ENCODE measurements at regions not wholly inside any gene's neighbourhood (a gene's known extent, or its start where the extent isn't known, plus 50 kb on each side); places are given as distances from the start of the nearest gene placed in this dataset.
"Not testable (repeated sequence)": the region's sequence is repeated elsewhere in the genome, so short reads cannot be mapped to it uniquely, and the experiment has no call there.

DNA sequence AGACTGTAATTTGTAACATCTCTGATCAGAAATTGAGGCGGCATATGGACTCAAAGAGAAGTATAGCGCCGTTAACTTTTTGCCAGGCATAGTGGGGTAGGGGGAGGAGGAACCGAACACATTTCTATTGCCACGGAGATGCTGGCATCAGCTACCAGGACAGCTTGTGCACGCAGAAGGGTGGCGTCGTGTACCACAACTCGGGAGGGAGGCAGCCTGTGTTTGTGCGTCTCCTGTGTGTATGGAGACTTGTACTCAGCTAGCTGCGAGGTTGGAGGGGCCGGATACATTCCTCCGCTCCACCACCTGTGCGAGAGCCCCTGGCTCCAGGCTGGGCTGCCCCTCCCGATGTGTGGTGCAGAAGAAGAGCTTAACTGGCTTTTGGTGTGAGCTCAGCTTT, 634.8 kb downstream of the TYW1 start:
- no peak overlapping the region for H3K4me3 Mint-ChIP-seq
- DNase-seq: no peak
- 81% methylated on average over 9 of the region's 15 CpGs for WGBS (ENCODE audit: insufficient coverage)
- H3K27ac Mint-ChIP-seq: no peak overlapping the region
- Histone ChIP-seq H3K4me3 (ENCODE audit: control insufficient read depth in 1 of 2, extremely low read depth in 1 of 2, low read length in 1 of 2) (no peak overlapping the region), H3K27ac (ENCODE audit: low read length) (no peak overlapping the region), H3K4me1 (ENCODE audit: control insufficient read depth in 1 of 2, extremely low read depth in 1 of 2, insufficient read depth in 2 of 2, low read length in 2 of 2) (no peaks in the 10 kb centered on the region), H3K27me3 (replicated peaks in 1 of 2; ENCODE audit: control insufficient read depth in 2 of 2, extremely low read depth in 1 of 2, insufficient read depth in 2 of 2, low read length in 1 of 2) (no peaks in the 10 kb centered on the region), H3K36me3 (ENCODE audit: control insufficient read depth in 2 of 2, extremely low read depth in 1 of 2, insufficient read depth in 1 of 2, low read length in 1 of 2) (no peaks in the 10 kb centered on the region), H3K9me3 (no peaks in the 10 kb centered on the region)
- no peaks in the 10 kb centered on the region for H3K27me3 Mint-ChIP-seq
- CTCF ChIA-PET: no interaction called here
- H3K4me1 Mint-ChIP-seq: no peaks in the 10 kb centered on the region
- no peaks in the 10 kb centered on the region for H3K36me3 Mint-ChIP-seq
- POLR2A ChIA-PET: no interaction called here
- peaks cover 0 to 10% (median 6%) of the 10 kb centered on the region in 3 donors for H3K9me3 Mint-ChIP-seq
- no peak for ATAC-seq (replicated peaks in 1 of 4)

DNA sequence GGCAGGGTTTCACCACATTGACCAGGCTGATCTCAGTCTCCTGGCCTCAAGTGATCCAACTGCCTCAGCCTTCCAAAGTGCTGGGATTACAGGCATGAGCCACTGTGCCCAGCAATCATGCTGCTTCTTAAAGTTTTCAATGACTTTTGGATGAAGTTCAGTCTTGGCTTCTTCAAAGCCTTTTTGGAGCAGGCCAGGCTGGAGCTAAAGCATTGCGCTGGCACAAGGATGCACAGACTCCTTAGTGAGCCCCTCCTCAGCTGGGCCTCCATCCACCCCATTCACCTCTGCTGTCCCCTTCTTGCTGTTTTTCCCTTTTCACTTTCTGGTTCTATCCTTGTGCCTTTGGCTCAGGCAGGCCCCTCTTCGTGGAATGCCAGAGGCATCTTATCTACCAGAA, 638.6 kb downstream of the TYW1 start:
- ATAC-seq (replicated peaks in 1 of 4) (no peak), DNase-seq (no peak)
- ChIA-PET POLR2A (interaction anchor here in 1 of 2 donors (0.6 kb wide), 1 partner anchor 76 kb away, joined by 3 read pairs; no protein-coding TSS in a partner anchor), CTCF (no interaction called here)
- H3K36me3 ChIP-seq (ENCODE audit: control insufficient read depth in 2 of 2, extremely low read depth in 1 of 2, insufficient read depth in 1 of 2, low read length in 1 of 2): no peaks in the 10 kb centered on the region
- H3K27me3 ChIP-seq (replicated peaks in 1 of 2; ENCODE audit: control insufficient read depth in 2 of 2, extremely low read depth in 1 of 2, insufficient read depth in 2 of 2, low read length in 1 of 2): peaks cover 0 to 3% of the 10 kb centered on the region in 2 experiments
- peaks cover 0 to 4% of the 10 kb centered on the region in 2 donors for H3K27me3 Mint-ChIP-seq
- no peaks in the 10 kb centered on the region for H3K4me1 ChIP-seq (ENCODE audit: control insufficient read depth in 1 of 2, extremely low read depth in 1 of 2, insufficient read depth in 2 of 2, low read length in 2 of 2)
- no peaks in the 10 kb centered on the region for H3K4me1 Mint-ChIP-seq
- no peaks in the 10 kb centered on the region for H3K9me3 ChIP-seq
- H3K4me3 Mint-ChIP-seq: no peak overlapping the region
- no peak overlapping the region for H3K27ac Mint-ChIP-seq
- H3K36me3 Mint-ChIP-seq: no peaks in the 10 kb centered on the region
- 77% methylated on average over 2 of the region's 2 CpGs for WGBS (ENCODE audit: insufficient coverage)
- H3K9me3 Mint-ChIP-seq: peaks cover 0 to 10% (median 9%) of the 10 kb centered on the region in 3 donors
- no peak overlapping the region for H3K4me3 ChIP-seq (ENCODE audit: control insufficient read depth in 1 of 2, extremely low read depth in 1 of 2, low read length in 1 of 2)
- no peak overlapping the region for H3K27ac ChIP-seq (ENCODE audit: low read length)

- H3K27ac ChIP-seq (ENCODE audit: low read length): no peak overlapping the region
- Mint-ChIP-seq H3K9me3 (peaks cover 0 to 10% (median 9%) of the 10 kb centered on the region in 3 donors), H3K4me3 (no peak overlapping the region), H3K36me3 (no peaks in the 10 kb centered on the region), H3K27ac (no peak overlapping the region), H3K4me1 (no peaks in the 10 kb centered on the region), H3K27me3 (peaks cover 0 to 4% of the 10 kb centered on the region in 2 donors)
- no peaks in the 10 kb centered on the region for H3K36me3 ChIP-seq (ENCODE audit: control insufficient read depth in 2 of 2, extremely low read depth in 1 of 2, insufficient read depth in 1 of 2, low read length in 1 of 2)
- ChIA-PET CTCF (interaction anchor here in 1 of 2 donors (0.6 kb wide), 1 partner anchor 265 kb away, joined by 3 read pairs; no protein-coding TSS in a partner anchor), POLR2A (no interaction called here)
- WGBS (ENCODE audit: insufficient coverage): 75% methylated on average over 5 of the region's 6 CpGs
- no peaks in the 10 kb centered on the region for H3K4me1 ChIP-seq (ENCODE audit: control insufficient read depth in 1 of 2, extremely low read depth in 1 of 2, insufficient read depth in 2 of 2, low read length in 2 of 2)
- no peaks in the 10 kb centered on the region for H3K9me3 ChIP-seq
- H3K27me3 ChIP-seq (replicated peaks in 1 of 2; ENCODE audit: control insufficient read depth in 2 of 2, extremely low read depth in 1 of 2, insufficient read depth in 2 of 2, low read length in 1 of 2): peaks cover 0 to 3% of the 10 kb centered on the region in 2 experiments
- ATAC-seq (replicated peaks in 1 of 4) (no peak), DNase-seq (no peak)
- H3K4me3 ChIP-seq (ENCODE audit: control insufficient read depth in 1 of 2, extremely low read depth in 1 of 2, low read length in 1 of 2): no peak overlapping the region
These were observed 639.9 kb downstream of the TYW1 start for GRCh38 chr7:67636348-67637022.

DNA sequence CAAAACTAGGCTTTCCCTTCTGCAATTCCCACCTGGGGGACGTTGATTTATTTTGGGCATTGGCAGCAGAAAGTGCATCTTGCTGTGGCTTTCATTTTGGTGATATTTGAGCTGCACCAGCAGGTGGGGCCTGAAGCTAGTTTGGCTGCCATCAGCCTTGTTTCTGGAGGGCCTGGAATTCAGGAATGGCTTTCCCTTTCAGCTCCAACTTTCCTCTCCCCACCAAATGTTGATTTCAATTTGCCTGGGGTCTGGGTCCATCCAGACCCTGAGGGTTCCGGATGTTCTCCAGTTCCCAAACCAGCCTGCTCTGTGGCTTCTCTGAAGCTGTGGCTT, 640.4 kb downstream of the TYW1 start:
- peaks cover 0 to 13% (median 9%) of the 10 kb centered on the region in 3 donors for H3K9me3 Mint-ChIP-seq
- WGBS (ENCODE audit: insufficient coverage): 100% methylated on average over 1 of the region's 2 CpGs
- Histone ChIP-seq H3K27ac (ENCODE audit: low read length) (no peak overlapping the region), H3K9me3 (no peaks in the 10 kb centered on the region), H3K36me3 (ENCODE audit: control insufficient read depth in 2 of 2, extremely low read depth in 1 of 2, insufficient read depth in 1 of 2, low read length in 1 of 2) (no peaks in the 10 kb centered on the region), H3K27me3 (replicated peaks in 1 of 2; ENCODE audit: control insufficient read depth in 2 of 2, extremely low read depth in 1 of 2, insufficient read depth in 2 of 2, low read length in 1 of 2) (peaks cover 0 to 3% of the 10 kb centered on the region in 2 experiments), H3K4me3 (ENCODE audit: control insufficient read depth in 1 of 2, extremely low read depth in 1 of 2, low read length in 1 of 2) (no peak overlapping the region), H3K4me1 (ENCODE audit: control insufficient read depth in 1 of 2, extremely low read depth in 1 of 2, insufficient read depth in 2 of 2, low read length in 2 of 2) (no peaks in the 10 kb centered on the region)
- no peaks in the 10 kb centered on the region for H3K36me3 Mint-ChIP-seq
- H3K27ac Mint-ChIP-seq: no peak overlapping the region
- no peak overlapping the region for H3K4me3 Mint-ChIP-seq
- ChIA-PET POLR2A (no interaction called here), CTCF (interaction anchor here in 1 of 2 donors (0.6 kb wide), 2 partner anchors 14 to 266 kb away, joined by 3 read pairs; no protein-coding TSS in a partner anchor)
- H3K27me3 Mint-ChIP-seq: peaks cover 0 to 4% of the 10 kb centered on the region in 2 donors
- no peak for DNase-seq
- ATAC-seq (replicated peaks in 1 of 4): no peak
- H3K4me1 Mint-ChIP-seq: no peaks in the 10 kb centered on the region

- H3K9me3 ChIP-seq; H3K4me1 ChIP-seq (ENCODE audit: control insufficient read depth in 1 of 2, extremely low read depth in 1 of 2, insufficient read depth in 2 of 2, low read length in 2 of 2); POLR2A ChIA-PET; H3K27me3 ChIP-seq (replicated peaks in 1 of 2; ENCODE audit: control insufficient read depth in 2 of 2, extremely low read depth in 1 of 2, insufficient read depth in 2 of 2, low read length in 1 of 2); H3K36me3 Mint-ChIP-seq; CTCF ChIA-PET; H3K4me1 Mint-ChIP-seq; H3K4me3 Mint-ChIP-seq; ATAC-seq (replicated peaks in 1 of 4); H3K27ac ChIP-seq (ENCODE audit: low read length); H3K27me3 Mint-ChIP-seq; DNase-seq; H3K36me3 ChIP-seq (ENCODE audit: control insufficient read depth in 2 of 2, extremely low read depth in 1 of 2, insufficient read depth in 1 of 2, low read length in 1 of 2); H3K4me3 ChIP-seq (ENCODE audit: control insufficient read depth in 1 of 2, extremely low read depth in 1 of 2, low read length in 1 of 2); H3K27ac Mint-ChIP-seq: not testable (repeated sequence)
- WGBS (ENCODE audit: insufficient coverage): no CpG with 5 or more reads among the region's 3 CpGs
- H3K9me3 Mint-ChIP-seq: peaks cover 0 to 12% (median 11%) of the 10 kb centered on the region in 3 donors
These were observed 645.9 kb downstream of the TYW1 start for GRCh38 chr7:67642542-67642941.

DNA sequence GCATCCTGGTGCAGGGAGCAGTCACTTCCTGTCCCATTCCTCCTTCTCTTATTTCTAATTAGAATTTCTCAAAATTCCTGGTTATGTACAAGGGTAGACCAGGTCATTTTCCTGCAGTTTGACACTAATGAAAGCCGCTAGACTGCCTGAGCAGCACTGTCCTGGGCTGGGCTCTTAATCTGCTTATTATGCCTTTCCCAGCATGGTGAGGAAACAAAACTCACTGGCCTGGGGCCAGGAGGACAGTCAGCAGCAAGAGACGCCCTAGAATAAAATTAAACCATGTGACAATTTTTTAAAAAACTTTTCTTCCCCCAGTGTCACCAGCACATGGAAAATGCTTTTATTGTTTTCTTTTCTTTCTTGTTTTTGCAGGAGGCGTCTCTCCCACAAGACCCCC, 647.5 kb downstream of the TYW1 start:
- Mint-ChIP-seq H3K36me3 (no peaks in the 10 kb centered on the region), H3K27me3 (no peaks in the 10 kb centered on the region), H3K4me1 (no peaks in the 10 kb centered on the region), H3K9me3 (peaks cover 0 to 14% (median 13%) of the 10 kb centered on the region in 3 donors), H3K27ac (no peak overlapping the region), H3K4me3 (no peak overlapping the region)
- ATAC-seq (replicated peaks in 1 of 4) (no peak), DNase-seq (no peak)
- H3K4me1 ChIP-seq (ENCODE audit: control insufficient read depth in 1 of 2, extremely low read depth in 1 of 2, insufficient read depth in 2 of 2, low read length in 2 of 2): no peaks in the 10 kb centered on the region
- H3K27me3 ChIP-seq (replicated peaks in 1 of 2; ENCODE audit: control insufficient read depth in 2 of 2, extremely low read depth in 1 of 2, insufficient read depth in 2 of 2, low read length in 1 of 2): no peaks in the 10 kb centered on the region
- H3K36me3 ChIP-seq (ENCODE audit: control insufficient read depth in 2 of 2, extremely low read depth in 1 of 2, insufficient read depth in 1 of 2, low read length in 1 of 2): no peaks in the 10 kb centered on the region
- ChIA-PET CTCF (no interaction called here), POLR2A (no interaction called here)
- no peak overlapping the region for H3K4me3 ChIP-seq (ENCODE audit: control insufficient read depth in 1 of 2, extremely low read depth in 1 of 2, low read length in 1 of 2)
- H3K27ac ChIP-seq (ENCODE audit: low read length): no peak overlapping the region
- 42% methylated on average over 2 of the region's 3 CpGs for WGBS (ENCODE audit: insufficient coverage)
- H3K9me3 ChIP-seq: no peaks in the 10 kb centered on the region

- no peaks in the 10 kb centered on the region for H3K4me1 Mint-ChIP-seq
- H3K36me3 Mint-ChIP-seq: no peaks in the 10 kb centered on the region
- no peak overlapping the region for H3K27ac ChIP-seq (ENCODE audit: low read length)
- H3K4me1 ChIP-seq (ENCODE audit: control insufficient read depth in 1 of 2, extremely low read depth in 1 of 2, insufficient read depth in 2 of 2, low read length in 2 of 2): no peaks in the 10 kb centered on the region
- ATAC-seq (replicated peaks in 1 of 4) (no peak), DNase-seq (no peak)
- no peak overlapping the region for H3K27ac Mint-ChIP-seq
- H3K9me3 ChIP-seq: no peaks in the 10 kb centered on the region
- no peaks in the 10 kb centered on the region for H3K36me3 ChIP-seq (ENCODE audit: control insufficient read depth in 2 of 2, extremely low read depth in 1 of 2, insufficient read depth in 1 of 2, low read length in 1 of 2)
- no peaks in the 10 kb centered on the region for H3K27me3 ChIP-seq (replicated peaks in 1 of 2; ENCODE audit: control insufficient read depth in 2 of 2, extremely low read depth in 1 of 2, insufficient read depth in 2 of 2, low read length in 1 of 2)
- WGBS (ENCODE audit: insufficient coverage): no CpG with 5 or more reads among the region's 2 CpGs
- no peak overlapping the region for H3K4me3 ChIP-seq (ENCODE audit: control insufficient read depth in 1 of 2, extremely low read depth in 1 of 2, low read length in 1 of 2)
- peaks cover 0 to 13% (median 11%) of the 10 kb centered on the region in 3 donors for H3K9me3 Mint-ChIP-seq
- ChIA-PET POLR2A (no interaction called here), CTCF (no interaction called here)
- H3K4me3 Mint-ChIP-seq: no peak overlapping the region
- H3K27me3 Mint-ChIP-seq: peaks cover 0 to 7% of the 10 kb centered on the region in 2 donors
These were observed 656.3 kb downstream of the TYW1 start for GRCh38 chr7:67652937-67653336.
